OCI-LY7 (cell line): ENCODE measurements at regions not wholly inside any gene's neighbourhood (a gene's known extent, or its start where the extent isn't known, plus 50 kb on each side); places are given as distances from the start of the nearest gene placed in this dataset.

Experiments
- CTCF ChIP-seq: fragments of 200-600 bp; sonication (generic); conservative IDR thresholded peaks from 2 replicates; pipeline ENCODE4 v1.5.1; 2014; ENCODE audit warnings: mild to moderate bottlenecking, antibody characterized with exemption, low read length, moderate library complexity, mixed read lengths
- EZH2phosphoT487 ChIP-seq: fragments of 200-600 bp; sonication (generic); IDR thresholded peaks from 2 replicates; pipeline ENCODE4 v1.6.1; 2018; ENCODE audit warnings: low read depth, borderline replicate concordance, mild to moderate bottlenecking, mixed run types, antibody characterized with exemption, low read length, moderate library complexity, mixed read lengths

GRCh38 chr22:48934446-48934845 is 893.2 kb downstream of the BRD1 start:
- TF ChIP-seq CTCF (no peak), EZH2phosphoT487 (no peak)
